Nephron progenitor cell (in vitro differentiated cells): ENCODE measurements at regions not wholly inside any gene's neighbourhood (a gene's known extent, or its start where the extent isn't known, plus 50 kb on each side); places are given as distances from the start of the nearest gene placed in this dataset.

ENCODE experiments used
- DNase-seq: peaks from one replicate; pipeline ENCODE4 v3.0.0; 2021
- H3K27ac Mint-ChIP-seq: 2 replicates; pipeline ENCODE4 v1.8.0; 2021; ENCODE audit warnings: mild to moderate bottlenecking, moderate library complexity, mixed read lengths
- H3K27me3 Mint-ChIP-seq: 2 replicates; pipeline ENCODE4 v1.8.0; 2021; ENCODE audit warnings: mild to moderate bottlenecking, low read depth, mixed read lengths; ENCODE audit not compliant: poor library complexity
- H3K36me3 Mint-ChIP-seq: 2 replicates; pipeline ENCODE4 v1.8.0; 2021; ENCODE audit warnings: low read depth, mixed read lengths
- H3K4me1 Mint-ChIP-seq: 2 replicates; pipeline ENCODE4 v1.8.0; 2021; ENCODE audit warnings: mixed read lengths
- H3K4me3 Mint-ChIP-seq: 2 replicates; pipeline ENCODE4 v1.8.0; 2021; ENCODE audit warnings: mild to moderate bottlenecking, moderate library complexity, mixed read lengths
- H3K9me3 Mint-ChIP-seq: 2 replicates; pipeline ENCODE4 v1.8.0; 2021; ENCODE audit warnings: mild to moderate bottlenecking, moderate library complexity, mixed read lengths
- TF ChIP-seq, protein P1 (sequence below): fragments of 200-600 bp; sonication (generic); IDR thresholded peaks from 2 replicates; pipeline ENCODE4 v1.5.0; 2021; ENCODE audit warnings: antibody characterized with exemption

DNA sequence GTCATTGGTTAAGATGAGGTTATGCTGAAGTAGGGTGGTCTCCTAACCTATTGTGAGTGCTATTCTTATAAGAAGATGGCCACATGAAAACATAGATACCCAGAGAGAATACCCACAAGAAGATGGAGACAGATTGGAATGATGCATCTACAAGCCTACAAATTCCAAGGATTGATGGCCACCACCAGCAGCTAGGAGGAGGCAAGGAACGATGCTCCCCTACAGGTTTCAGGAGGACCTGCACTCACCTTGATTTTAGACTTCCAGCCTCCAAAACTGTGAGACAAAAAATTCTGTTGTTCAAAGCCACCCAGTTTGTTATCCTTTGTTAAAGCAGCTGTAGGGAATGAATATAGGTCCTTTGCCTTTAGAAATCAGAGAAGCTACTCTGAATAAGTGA is 227.4 kb downstream of the NEDD1 start:
- no peak for DNase-seq
- peaks cover 5% of the 10 kb centered on the region for H3K27me3 Mint-ChIP-seq
- no peak overlapping the region for H3K4me3 Mint-ChIP-seq
- TF ChIP-seq, protein P1, sequence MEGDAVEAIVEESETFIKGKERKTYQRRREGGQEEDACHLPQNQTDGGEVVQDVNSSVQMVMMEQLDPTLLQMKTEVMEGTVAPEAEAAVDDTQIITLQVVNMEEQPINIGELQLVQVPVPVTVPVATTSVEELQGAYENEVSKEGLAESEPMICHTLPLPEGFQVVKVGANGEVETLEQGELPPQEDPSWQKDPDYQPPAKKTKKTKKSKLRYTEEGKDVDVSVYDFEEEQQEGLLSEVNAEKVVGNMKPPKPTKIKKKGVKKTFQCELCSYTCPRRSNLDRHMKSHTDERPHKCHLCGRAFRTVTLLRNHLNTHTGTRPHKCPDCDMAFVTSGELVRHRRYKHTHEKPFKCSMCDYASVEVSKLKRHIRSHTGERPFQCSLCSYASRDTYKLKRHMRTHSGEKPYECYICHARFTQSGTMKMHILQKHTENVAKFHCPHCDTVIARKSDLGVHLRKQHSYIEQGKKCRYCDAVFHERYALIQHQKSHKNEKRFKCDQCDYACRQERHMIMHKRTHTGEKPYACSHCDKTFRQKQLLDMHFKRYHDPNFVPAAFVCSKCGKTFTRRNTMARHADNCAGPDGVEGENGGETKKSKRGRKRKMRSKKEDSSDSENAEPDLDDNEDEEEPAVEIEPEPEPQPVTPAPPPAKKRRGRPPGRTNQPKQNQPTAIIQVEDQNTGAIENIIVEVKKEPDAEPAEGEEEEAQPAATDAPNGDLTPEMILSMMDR, result no peak
- H3K36me3 Mint-ChIP-seq, result peaks cover 8% of the 10 kb centered on the region
- H3K27ac Mint-ChIP-seq, result no peak overlapping the region
- peaks cover 22% of the 10 kb centered on the region for H3K9me3 Mint-ChIP-seq
- peaks cover 18% of the 10 kb centered on the region for H3K4me1 Mint-ChIP-seq

- H3K36me3 Mint-ChIP-seq, result no peaks in the 10 kb centered on the region
- TF ChIP-seq, protein P1, result no peak
- no peak overlapping the region for H3K4me3 Mint-ChIP-seq
- DNase-seq, result no peak
- no peaks in the 10 kb centered on the region for H3K27me3 Mint-ChIP-seq
- H3K9me3 Mint-ChIP-seq, result peaks cover 13% of the 10 kb centered on the region
- H3K27ac Mint-ChIP-seq, result peak overlapping the region; percentile 74
- peaks cover 49% of the 10 kb centered on the region for H3K4me1 Mint-ChIP-seq
These were observed 233.3 kb downstream of the NEDD1 start for GRCh38 chr12:97140355-97140754.

GRCh38 chr12:97142737-97143410 is 235.8 kb downstream of the NEDD1 start:
- Mint-ChIP-seq H3K9me3 (peaks cover 11% of the 10 kb centered on the region), H3K36me3 (no peaks in the 10 kb centered on the region), H3K4me1 (peaks cover 54% of the 10 kb centered on the region), H3K27me3 (no peaks in the 10 kb centered on the region), H3K4me3 (peak overlapping the region; percentile 11), H3K27ac (peak overlapping the region; percentile 95)
- peak; percentile 28 for DNase-seq
- TF ChIP-seq, protein P1, result no peak

DNA sequence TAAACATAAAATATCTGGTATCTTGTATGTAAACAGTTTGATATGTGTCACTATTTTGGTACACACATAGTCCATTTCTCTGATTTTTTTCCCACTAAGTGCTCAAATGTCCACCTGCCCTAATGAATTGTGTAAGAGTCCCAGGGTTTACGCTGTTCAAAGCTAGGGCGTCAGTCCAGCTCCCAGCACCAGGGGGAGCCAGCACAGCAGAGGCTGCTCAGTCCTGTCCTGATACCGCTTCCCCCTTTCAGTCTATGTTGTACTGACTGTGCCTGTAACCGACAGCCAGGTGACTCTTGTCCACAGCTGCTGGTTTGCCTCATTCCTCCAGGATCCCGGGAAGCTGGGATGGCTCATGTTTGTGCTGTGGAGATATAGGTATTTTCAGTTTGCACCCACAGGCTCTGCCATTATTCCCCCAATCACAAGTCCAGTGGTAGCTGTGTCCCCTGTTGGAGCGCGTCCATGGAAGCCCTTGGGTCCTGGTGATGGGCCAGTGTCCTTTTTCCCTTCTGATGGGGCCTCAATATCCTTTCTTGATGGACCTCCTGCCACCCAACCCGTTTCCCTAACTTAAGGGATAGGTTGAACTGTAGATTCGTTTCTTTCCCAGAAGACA is 242.0 kb downstream of the NEDD1 start:
- H3K4me3 Mint-ChIP-seq, result no peak overlapping the region
- TF ChIP-seq, protein P1, result peak; percentile 74
- peaks cover 1% of the 10 kb centered on the region for H3K9me3 Mint-ChIP-seq
- no peaks in the 10 kb centered on the region for H3K27me3 Mint-ChIP-seq
- peak; percentile 77 for DNase-seq
- no peaks in the 10 kb centered on the region for H3K36me3 Mint-ChIP-seq
- H3K27ac Mint-ChIP-seq, result no peak overlapping the region
- H3K4me1 Mint-ChIP-seq, result peaks cover 18% of the 10 kb centered on the region

- no peak overlapping the region for H3K27ac Mint-ChIP-seq
- no peaks in the 10 kb centered on the region for H3K27me3 Mint-ChIP-seq
- TF ChIP-seq, protein P1, result no peak
- peaks cover 16% of the 10 kb centered on the region for H3K9me3 Mint-ChIP-seq
- peaks cover 16% of the 10 kb centered on the region for H3K36me3 Mint-ChIP-seq
- no peak overlapping the region for H3K4me3 Mint-ChIP-seq
- DNase-seq, result no peak
- no peaks in the 10 kb centered on the region for H3K4me1 Mint-ChIP-seq
These were observed 244.4 kb downstream of the NEDD1 start for GRCh38 chr12:97151481-97151880.

- Mint-ChIP-seq H3K27ac (peak overlapping the region; percentile 98), H3K36me3 (peaks cover 43% of the 10 kb centered on the region), H3K4me3 (no peak overlapping the region), H3K27me3 (no peaks in the 10 kb centered on the region), H3K4me1 (peaks cover 55% of the 10 kb centered on the region), H3K9me3 (peaks cover 35% of the 10 kb centered on the region)
- peak; percentile 64 for DNase-seq
- TF ChIP-seq, protein P1, result no peak
These were observed 252.3 kb downstream of the NEDD1 start for GRCh38 chr12:97159377-97159776.
